Head of caudate nucleus (tissue), 42 donors: ENCODE measurements at regions not wholly inside any gene's neighbourhood (a gene's known extent, or its start where the extent isn't known, plus 50 kb on each side); places are given as distances from the start of the nearest gene placed in this dataset.
A peak's percentile ranks its signal among the peaks of the same experiment; 100 is the strongest.
"Not testable (repeated sequence)": the region's sequence is repeated elsewhere in the genome, so short reads cannot be mapped to it uniquely, and the experiment has no call there.

Source experiments
- DNase-seq, 42 donors: peaks; one replicate each; pipeline versions ENCODE4 v3.0.0 to v3.0.0-alpha.2; 2020 to 2021; ENCODE audit warnings: mixed read lengths in 7 of 42
- intact Hi-C: fragments of 100-400 bp; cut with DNase I; formaldehyde crosslinking; loops from one replicate; pipeline ENCODE4 v1.15.0; 2022

- intact Hi-C loops, DNase-seq: not testable (repeated sequence)
Observed at GRCh38 chr16:33913601-33914000, 454.2 kb downstream of the TP53TG3F start.

GRCh38 chr16:33920761-33921545 lies 461.5 kb downstream of the TP53TG3F start:
- peak in 10 of 42 donors; percentile 1 to 54 (median 11) for DNase-seq
- intact Hi-C loops: not testable (repeated sequence)

- intact Hi-C loops, DNase-seq: not testable (repeated sequence)
Observed at GRCh38 chr16:33922914-33923313, 463.5 kb downstream of the TP53TG3F start.

GRCh38 chr16:33928026-33928425 lies 468.6 kb downstream of the TP53TG3F start:
- DNase-seq, intact Hi-C loops: not testable (repeated sequence)

GRCh38 chr16:33932191-33932590 lies 472.8 kb downstream of the TP53TG3F start:
- intact Hi-C loops, DNase-seq: not testable (repeated sequence)

- intact Hi-C loops, DNase-seq: not testable (repeated sequence)
Observed at GRCh38 chr16:33933039-33933438, 473.6 kb downstream of the TP53TG3F start.

- intact Hi-C loops, DNase-seq: not testable (repeated sequence)
Observed at GRCh38 chr16:33935766-33936165, 476.4 kb downstream of the TP53TG3F start.

- intact Hi-C loops: not testable (repeated sequence)
Observed at GRCh38 chr16:33938097-33938496, 478.7 kb downstream of the TP53TG3F start.

GRCh38 chr16:33961536-33961935 lies 502.1 kb downstream of the TP53TG3F start:
- intact Hi-C loops, DNase-seq: not testable (repeated sequence)

More at GRCh38 chr16:33938097-33938496, 478.7 kb downstream of the TP53TG3F start:
- DNase-seq: peak in 1 of 42 donors; percentile 22

GRCh38 chr16:33965534-33965933 lies 506.1 kb downstream of the TP53TG3F start:
- intact Hi-C loops, DNase-seq: not testable (repeated sequence)

- intact Hi-C loops, DNase-seq: not testable (repeated sequence)
Observed at GRCh38 chr16:33966855-33967254, 507.4 kb downstream of the TP53TG3F start.

- intact Hi-C loops, DNase-seq: not testable (repeated sequence)
Observed at GRCh38 chr16:33974557-33974956, 515.1 kb downstream of the TP53TG3F start.

GRCh38 chr16:33975744-33976143 lies 516.3 kb downstream of the TP53TG3F start:
- DNase-seq, intact Hi-C loops: not testable (repeated sequence)

GRCh38 chr16:33976521-33976920 lies 517.1 kb downstream of the TP53TG3F start:
- intact Hi-C loops: not testable (repeated sequence)
- DNase-seq: peak in 1 of 42 donors; percentile 7

- DNase-seq, intact Hi-C loops: not testable (repeated sequence)
Observed at GRCh38 chr16:33978784-33979183, 519.4 kb downstream of the TP53TG3F start.

GRCh38 chr16:33979613-33980012 lies 520.2 kb downstream of the TP53TG3F start:
- intact Hi-C loops: not testable (repeated sequence)

GRCh38 chr16:33980736-33981135 lies 521.3 kb downstream of the TP53TG3F start:
- intact Hi-C loops, DNase-seq: not testable (repeated sequence)

More at GRCh38 chr16:33979613-33980012, 520.2 kb downstream of the TP53TG3F start:
- DNase-seq: not testable (repeated sequence)

GRCh38 chr16:33984428-33984827 lies 525.0 kb downstream of the TP53TG3F start:
- intact Hi-C loops, DNase-seq: not testable (repeated sequence)

- intact Hi-C loops, DNase-seq: not testable (repeated sequence)
Observed at GRCh38 chr16:33986521-33986920, 527.1 kb downstream of the TP53TG3F start.

GRCh38 chr16:33987348-33987963 lies 528.0 kb downstream of the TP53TG3F start:
- DNase-seq: not testable (repeated sequence)

More at GRCh38 chr16:33987348-33987963, 528.0 kb downstream of the TP53TG3F start:
- intact Hi-C loops: not testable (repeated sequence)
